GM15510 (cell line): ENCODE measurements at regions not wholly inside any gene's neighbourhood (a gene's known extent, or its start where the extent isn't known, plus 50 kb on each side); places are given as distances from the start of the nearest gene placed in this dataset.

Experiments
- POLR2A ChIP-seq: IDR thresholded peaks from 3 replicates; pipeline ENCODE4 v1.6.1; 2011; ENCODE audit warnings: borderline replicate concordance; ENCODE audit not compliant: insufficient read length; ENCODE audit errors: extremely low read depth

- no peak for TF ChIP-seq POLR2A
Measured at GRCh38 chr13:23098161-23098907, 82.4 kb upstream of the SGCG start.

GRCh38 chr13:23105051-23105450, 75.7 kb upstream of the SGCG start:
- no peak for TF ChIP-seq POLR2A

GRCh38 chr13:23107665-23108064, 73.1 kb upstream of the SGCG start:
- TF ChIP-seq POLR2A, result no peak

- TF ChIP-seq POLR2A, result no peak
Measured at GRCh38 chr13:23119131-23119530, 61.6 kb upstream of the SGCG start.

GRCh38 chr13:23129331-23129730, 51.4 kb upstream of the SGCG start:
- TF ChIP-seq POLR2A, result no peak
